Panc1 (cell line): ENCODE measurements at regions not wholly inside any gene's neighbourhood (a gene's known extent, or its start where the extent isn't known, plus 50 kb on each side); places are given as distances from the start of the nearest gene placed in this dataset.

ENCODE experiments used
- ATAC-seq: fragments of 200-7000 bp; cut with Tn5 transposase; 2 replicates; pipeline ENCODE4 v1.9.1; 2020; ENCODE audit warnings: mild to moderate bottlenecking, moderate library complexity
- BruUV-seq: library from RNA; stranded (reverse); fragments of 400-500 nt; replicated peaks from 2 replicates; lab custom pipeline; 2021; lab: Mats Ljungman, UMichigan
- CTCF ChIA-PET: fragments of 300-600 bp; sonication (Branson Sonifier 250); formaldehyde crosslinking; loops from one replicate; lab custom pipeline; 2022; ENCODE audit warnings: antibody characterized with exemption; lab: Charles Lee
- POLR2A ChIA-PET: fragments of 300-600 bp; sonication (Branson Sonifier 250); formaldehyde crosslinking; loops from one replicate; lab custom pipeline; 2022; ENCODE audit warnings: antibody characterized with exemption; lab: Charles Lee
- DNase-seq: peaks from one replicate; pipeline ENCODE4 v3.0.0-alpha.2; 2010; ENCODE audit warnings: low read depth, low spot score
- H3K27ac ChIP-seq: 2 replicates; pipeline ENCODE4 v1.5.1; 2011; ENCODE audit warnings: mild to moderate bottlenecking, low read length, inconsistent platforms
- H3K27me3 ChIP-seq: fragments of 200-500 bp; sonication (Bioruptor generic); 2 replicates; pipeline ENCODE4 v1.6.0; 2014; ENCODE audit warnings: low read length, inconsistent platforms; ENCODE audit not compliant: control insufficient read depth, insufficient read depth
- H3K36me3 ChIP-seq: fragments of 200-500 bp; sonication (Bioruptor generic); 2 replicates; pipeline ENCODE4 v1.5.1; 2014; ENCODE audit warnings: inconsistent platforms, mild to moderate bottlenecking, low read length, moderate library complexity; ENCODE audit not compliant: control insufficient read depth, insufficient read depth
- H3K4me1 ChIP-seq: 2 replicates; pipeline ENCODE4 v1.5.1; 2011; ENCODE audit warnings: inconsistent platforms, mild to moderate bottlenecking, low read length, moderate library complexity; ENCODE audit not compliant: control insufficient read depth, insufficient read depth
- H3K4me3 ChIP-seq, 2 experiments: 2 replicates each; pipeline ENCODE4 v1.5.1; 2011 to 2012; ENCODE audit warnings: low read depth in 2 of 2, low read length in 2 of 2, mild to moderate bottlenecking in 2 of 2, inconsistent platforms in 1 of 2, moderate library complexity in 1 of 2
- H3K9me3 ChIP-seq: fragments of 200-500 bp; sonication (Bioruptor generic); 2 replicates; pipeline ENCODE4 v1.5.1; 2014; ENCODE audit warnings: low read depth, mild to moderate bottlenecking, inconsistent platforms, low read length, moderate library complexity; ENCODE audit not compliant: control insufficient read depth, insufficient read depth
- POLR2AphosphoS5 ChIP-seq: IDR thresholded peaks from 2 replicates; pipeline ENCODE4 v1.6.1; 2012; ENCODE audit warnings: mild to moderate bottlenecking, low read depth, low read length, moderate library complexity
- SIN3A ChIP-seq: IDR thresholded peaks from 2 replicates; pipeline ENCODE4 v1.6.1; 2012; ENCODE audit warnings: low read depth, mild to moderate bottlenecking, low read length, moderate library complexity, borderline replicate concordance; ENCODE audit not compliant: insufficient read depth
- TCF7L2 ChIP-seq: IDR thresholded peaks from 2 replicates; pipeline ENCODE4 v1.6.1; 2011; ENCODE audit warnings: mild to moderate bottlenecking, low read depth, low read length, inconsistent platforms
- in situ Hi-C: cut with HindIII; loops from 2 replicates; pipeline ENCODE4 v1.10.0; 2016; ENCODE audit warnings: low sequenced_read_pairs, low pct_unique_long_range_greater_than_20kb
- intact Hi-C: fragments of 100-400 bp; cut with micrococcal nuclease; formaldehyde crosslinking; loops from one replicate; pipeline ENCODE4 v1.10.0; 2022; ENCODE audit not compliant: unreplicated experiment
- TF ChIP-seq, protein P1 (sequence below), 2 experiments: IDR thresholded peaks; 2 replicates each; pipeline ENCODE4 v1.6.1; 2011 to 2012; ENCODE audit warnings: low read depth in 2 of 2, control low read depth in 1 of 2, low read length in 1 of 2, mild to moderate bottlenecking in 1 of 2, moderate library complexity in 1 of 2; ENCODE audit not compliant: insufficient read depth in 1 of 2
- TF ChIP-seq, protein P2 (sequence below): fragments of 450-650 bp; IDR thresholded peaks from 2 replicates; pipeline ENCODE4 v1.5.1; 2017; ENCODE audit warnings: mild to moderate bottlenecking

DNA sequence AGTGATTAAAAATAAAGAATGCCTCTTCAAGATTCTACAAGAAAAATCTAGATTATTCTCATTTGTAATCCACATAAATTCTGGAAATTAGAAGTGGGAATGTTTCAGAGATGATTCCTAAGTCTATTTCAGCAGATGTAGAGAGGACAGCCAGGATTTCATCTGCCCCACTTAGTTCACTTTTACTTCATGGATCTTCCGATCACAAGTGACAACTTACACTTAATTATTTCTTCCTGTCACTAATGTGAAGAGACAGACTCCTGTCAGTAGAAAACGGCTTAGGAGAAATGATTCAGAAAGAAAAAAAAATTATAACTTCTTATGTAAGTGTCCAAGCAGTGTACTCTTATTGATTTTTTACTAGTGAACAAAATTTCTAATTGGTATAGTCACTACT, 368.2 kb upstream of the SMIM30 start:
- no peak for DNase-seq
- H3K4me3 ChIP-seq, result no peak overlapping the region
- H3K4me1 ChIP-seq, result no peaks in the 10 kb centered on the region
- BruUV-seq, result no TSS peak
- TF ChIP-seq, protein P1, sequence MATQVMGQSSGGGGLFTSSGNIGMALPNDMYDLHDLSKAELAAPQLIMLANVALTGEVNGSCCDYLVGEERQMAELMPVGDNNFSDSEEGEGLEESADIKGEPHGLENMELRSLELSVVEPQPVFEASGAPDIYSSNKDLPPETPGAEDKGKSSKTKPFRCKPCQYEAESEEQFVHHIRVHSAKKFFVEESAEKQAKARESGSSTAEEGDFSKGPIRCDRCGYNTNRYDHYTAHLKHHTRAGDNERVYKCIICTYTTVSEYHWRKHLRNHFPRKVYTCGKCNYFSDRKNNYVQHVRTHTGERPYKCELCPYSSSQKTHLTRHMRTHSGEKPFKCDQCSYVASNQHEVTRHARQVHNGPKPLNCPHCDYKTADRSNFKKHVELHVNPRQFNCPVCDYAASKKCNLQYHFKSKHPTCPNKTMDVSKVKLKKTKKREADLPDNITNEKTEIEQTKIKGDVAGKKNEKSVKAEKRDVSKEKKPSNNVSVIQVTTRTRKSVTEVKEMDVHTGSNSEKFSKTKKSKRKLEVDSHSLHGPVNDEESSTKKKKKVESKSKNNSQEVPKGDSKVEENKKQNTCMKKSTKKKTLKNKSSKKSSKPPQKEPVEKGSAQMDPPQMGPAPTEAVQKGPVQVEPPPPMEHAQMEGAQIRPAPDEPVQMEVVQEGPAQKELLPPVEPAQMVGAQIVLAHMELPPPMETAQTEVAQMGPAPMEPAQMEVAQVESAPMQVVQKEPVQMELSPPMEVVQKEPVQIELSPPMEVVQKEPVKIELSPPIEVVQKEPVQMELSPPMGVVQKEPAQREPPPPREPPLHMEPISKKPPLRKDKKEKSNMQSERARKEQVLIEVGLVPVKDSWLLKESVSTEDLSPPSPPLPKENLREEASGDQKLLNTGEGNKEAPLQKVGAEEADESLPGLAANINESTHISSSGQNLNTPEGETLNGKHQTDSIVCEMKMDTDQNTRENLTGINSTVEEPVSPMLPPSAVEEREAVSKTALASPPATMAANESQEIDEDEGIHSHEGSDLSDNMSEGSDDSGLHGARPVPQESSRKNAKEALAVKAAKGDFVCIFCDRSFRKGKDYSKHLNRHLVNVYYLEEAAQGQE (IDR thresholded peaks at IDR 0.05; ENCODE audit: insufficient read depth in 1 of 2, low read depth in 2 of 2, low read length in 1 of 2), result no peak
- TF ChIP-seq TCF7L2 (no peak), SIN3A (no peak), POLR2AphosphoS5 (no peak)
- TF ChIP-seq, protein P2, sequence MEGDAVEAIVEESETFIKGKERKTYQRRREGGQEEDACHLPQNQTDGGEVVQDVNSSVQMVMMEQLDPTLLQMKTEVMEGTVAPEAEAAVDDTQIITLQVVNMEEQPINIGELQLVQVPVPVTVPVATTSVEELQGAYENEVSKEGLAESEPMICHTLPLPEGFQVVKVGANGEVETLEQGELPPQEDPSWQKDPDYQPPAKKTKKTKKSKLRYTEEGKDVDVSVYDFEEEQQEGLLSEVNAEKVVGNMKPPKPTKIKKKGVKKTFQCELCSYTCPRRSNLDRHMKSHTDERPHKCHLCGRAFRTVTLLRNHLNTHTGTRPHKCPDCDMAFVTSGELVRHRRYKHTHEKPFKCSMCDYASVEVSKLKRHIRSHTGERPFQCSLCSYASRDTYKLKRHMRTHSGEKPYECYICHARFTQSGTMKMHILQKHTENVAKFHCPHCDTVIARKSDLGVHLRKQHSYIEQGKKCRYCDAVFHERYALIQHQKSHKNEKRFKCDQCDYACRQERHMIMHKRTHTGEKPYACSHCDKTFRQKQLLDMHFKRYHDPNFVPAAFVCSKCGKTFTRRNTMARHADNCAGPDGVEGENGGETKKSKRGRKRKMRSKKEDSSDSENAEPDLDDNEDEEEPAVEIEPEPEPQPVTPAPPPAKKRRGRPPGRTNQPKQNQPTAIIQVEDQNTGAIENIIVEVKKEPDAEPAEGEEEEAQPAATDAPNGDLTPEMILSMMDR, result no peak
- no peaks in the 10 kb centered on the region for H3K36me3 ChIP-seq
- ATAC-seq, result no peak
- no peaks in the 10 kb centered on the region for H3K9me3 ChIP-seq
- intact Hi-C loops (no loop called here), in situ Hi-C loops (no loop called here)
- POLR2A ChIA-PET, result no interaction called here
- no peak overlapping the region for H3K27ac ChIP-seq
- H3K27me3 ChIP-seq, result no peaks in the 10 kb centered on the region
- CTCF ChIA-PET, result no interaction called here

DNA sequence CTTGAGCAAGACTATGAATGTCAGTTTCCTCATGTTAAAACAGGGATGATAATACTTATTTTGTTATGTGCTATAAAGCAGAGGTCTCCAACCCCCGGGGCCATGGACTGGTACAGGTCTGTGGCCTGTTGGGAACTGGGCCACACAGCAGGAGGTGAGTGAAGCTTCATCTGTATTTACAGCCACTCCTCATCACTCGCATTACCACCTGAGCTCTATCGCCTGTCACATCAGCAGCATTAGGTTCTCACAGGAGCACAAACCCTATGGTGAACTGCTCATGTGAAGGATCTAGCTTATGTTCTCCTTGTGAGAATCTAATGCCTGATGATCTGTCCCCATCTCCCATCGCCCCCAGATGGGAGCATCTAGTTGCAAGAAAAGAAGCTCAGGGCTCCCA, 365.3 kb upstream of the SMIM30 start:
- ChIA-PET CTCF (no interaction called here), POLR2A (no interaction called here)
- Histone ChIP-seq H3K36me3 (no peaks in the 10 kb centered on the region), H3K4me1 (no peaks in the 10 kb centered on the region), H3K27ac (no peak overlapping the region), H3K27me3 (no peaks in the 10 kb centered on the region), H3K9me3 (no peaks in the 10 kb centered on the region), H3K4me3 (no peak overlapping the region)
- intact Hi-C loops, result no loop called here
- BruUV-seq, result no TSS peak
- in situ Hi-C loops, result no loop called here
- DNase-seq (no peak), ATAC-seq (no peak)
- no peak for TF ChIP-seq POLR2AphosphoS5

DNA sequence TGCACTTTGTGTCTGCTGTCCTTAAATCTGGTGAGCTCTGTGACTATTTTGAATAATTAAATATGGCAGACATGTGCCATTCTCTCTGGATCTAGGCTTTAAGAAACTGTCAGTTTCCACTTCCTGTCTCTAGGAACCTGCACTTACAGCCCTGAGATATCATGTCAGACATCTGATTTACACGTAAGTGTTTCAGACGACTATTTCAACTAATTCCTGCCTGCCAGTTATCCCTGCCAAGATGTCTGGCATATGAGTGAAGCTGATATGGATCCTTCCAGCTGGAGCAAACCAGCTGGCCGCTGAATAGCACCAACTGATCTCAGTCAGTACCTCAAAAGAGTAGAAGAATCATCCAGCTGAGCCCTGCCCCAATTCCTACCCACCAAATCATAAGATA, 362.2 kb upstream of the SMIM30 start:
- BruUV-seq, result no TSS peak
- CTCF ChIA-PET, result no interaction called here
- TF ChIP-seq, protein P1 (IDR thresholded peaks at IDR 0.05; ENCODE audit: insufficient read depth in 1 of 2, low read depth in 2 of 2, low read length in 1 of 2), result no peak
- TF ChIP-seq TCF7L2 (no peak), SIN3A (no peak), POLR2AphosphoS5 (no peak)
- TF ChIP-seq, protein P2, result no peak

More for the DNA sequence above, 362.2 kb upstream of the SMIM30 start:
- H3K9me3 ChIP-seq, result no peaks in the 10 kb centered on the region
- no peaks in the 10 kb centered on the region for H3K36me3 ChIP-seq
- no peak overlapping the region for H3K4me3 ChIP-seq
- in situ Hi-C loops (no loop called here), intact Hi-C loops (no loop called here)
- POLR2A ChIA-PET, result no interaction called here
- H3K4me1 ChIP-seq, result no peaks in the 10 kb centered on the region
- DNase-seq (no peak), ATAC-seq (no peak)
- H3K27me3 ChIP-seq, result no peaks in the 10 kb centered on the region
- H3K27ac ChIP-seq, result no peak overlapping the region
